Stimulated activated naive CD8-positive, alpha-beta T cell treated with anti-CD3 and anti-CD28 coated beads, Interleukin-15, Interleukin-2, amounts not matched to agents 100 U/mL and 50 U/mL, for 24 hours (primary cell): ENCODE measurements at regions not wholly inside any gene's neighbourhood (a gene's known extent, or its start where the extent isn't known, plus 50 kb on each side); places are given as distances from the start of the nearest gene placed in this dataset.
"Not testable (repeated sequence)": the region's sequence is repeated elsewhere in the genome, so short reads cannot be mapped to it uniquely, and the experiment has no call there.

ENCODE experiments used
- ATAC-seq: fragments of 150-1000 bp; cut with Tn5 transposase; one replicate; pipeline ENCODE4 v1.10.0; 2021
- DNase-seq: peaks from one replicate; pipeline ENCODE4 v3.0.0; 2021

- ATAC-seq (no peak), DNase-seq (no peak)
Observed at GRCh38 chr7:113030489-113030888, 56.1 kb downstream of the GPR85 start.

DNA sequence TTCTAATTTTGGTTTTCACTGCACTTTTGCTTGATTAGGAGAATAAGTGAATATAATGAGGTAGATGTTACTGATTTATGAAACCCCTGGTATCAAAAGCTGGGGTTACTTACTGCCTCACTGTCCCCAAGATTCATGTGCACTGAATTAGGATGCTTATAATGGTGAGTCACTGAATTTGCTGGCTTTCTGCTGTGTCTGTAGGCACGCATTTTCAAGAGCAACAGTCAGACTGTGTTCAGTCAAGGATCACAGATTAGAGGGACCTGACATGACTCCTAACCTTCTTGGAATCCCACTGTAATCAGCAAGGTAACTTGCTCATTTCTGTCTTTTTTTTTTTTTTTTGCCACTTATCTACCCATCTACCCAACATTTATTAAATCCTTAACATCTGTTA, 59.7 kb downstream of the GPR85 start:
- ATAC-seq (no peak), DNase-seq (no peak)

DNA sequence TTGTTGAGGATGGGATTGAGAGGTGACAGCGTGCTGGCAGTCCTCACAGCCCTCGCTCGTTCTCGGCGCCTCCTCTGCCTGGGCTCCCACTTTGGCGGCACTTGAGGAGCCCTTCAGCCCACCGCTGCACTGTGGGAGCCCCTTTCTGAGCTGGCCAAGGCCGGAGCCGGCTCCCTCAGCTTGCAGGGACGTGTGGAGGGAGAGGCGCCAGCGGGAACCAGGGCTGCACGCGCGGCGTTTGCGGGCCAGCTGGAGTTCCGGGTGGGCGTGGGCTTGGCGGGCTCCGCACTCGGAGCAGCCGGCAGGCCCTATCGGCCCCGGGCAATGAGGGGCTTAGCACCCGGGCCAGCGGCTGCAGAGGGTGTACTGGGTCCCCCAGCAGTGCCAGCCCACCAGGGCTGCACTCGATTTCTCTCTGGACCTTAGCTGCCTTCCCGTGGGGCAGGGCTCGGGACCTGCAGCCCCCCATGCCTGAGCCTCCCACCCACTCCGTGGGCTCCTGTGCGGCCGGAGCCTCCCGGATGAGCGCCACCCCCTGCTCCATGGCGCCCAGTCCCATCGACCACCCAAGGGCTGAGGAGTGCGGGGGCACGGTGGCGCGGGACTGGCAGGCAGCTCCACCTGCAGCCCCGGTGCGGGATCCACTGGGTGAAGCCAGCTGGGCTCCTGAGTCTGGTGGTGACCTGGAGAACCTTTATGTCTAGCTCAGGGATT, 69.3 kb downstream of the GPR85 start:
- DNase-seq, ATAC-seq: not testable (repeated sequence)

GRCh38 chr7:113015034-113015645, 71.5 kb downstream of the GPR85 start:
- no peak for DNase-seq
- ATAC-seq = no peak

- ATAC-seq (no peak), DNase-seq (no peak)
Observed at GRCh38 chr7:113013761-113014449, 72.7 kb downstream of the GPR85 start.

DNA sequence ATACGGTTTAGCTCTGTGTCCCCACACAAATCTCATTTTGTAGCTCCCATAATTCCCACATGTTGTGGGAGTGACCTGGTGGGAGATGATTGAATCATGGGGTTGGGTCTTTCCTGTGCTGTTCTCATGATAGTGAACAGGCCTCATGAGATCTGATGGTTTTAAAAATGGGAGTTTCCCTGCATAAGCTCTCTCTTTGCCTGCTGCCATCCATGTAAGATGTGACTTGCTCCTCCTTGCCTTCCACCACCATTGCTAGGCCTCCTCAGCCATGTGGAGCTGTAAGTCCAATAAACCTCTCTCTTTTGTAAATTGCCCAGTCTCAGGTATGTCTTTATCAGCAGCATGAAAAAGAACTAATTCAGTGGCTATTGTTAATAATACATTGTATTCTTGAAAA, 73.8 kb downstream of the GPR85 start:
- ATAC-seq, DNase-seq: not testable (repeated sequence)

- ATAC-seq = no peak
- DNase-seq = no peak
Observed at GRCh38 chr7:113010377-113010776, 76.2 kb downstream of the GPR85 start.

- ATAC-seq (no peak), DNase-seq (no peak)
Observed at GRCh38 chr7:113008755-113009154, 77.9 kb downstream of the GPR85 start.

GRCh38 chr7:113004726-113005454, 81.7 kb downstream of the GPR85 start:
- no peak for DNase-seq
- ATAC-seq = no peak

GRCh38 chr7:113000316-113001020, 86.2 kb downstream of the GPR85 start:
- ATAC-seq = no peak
- no peak for DNase-seq

DNA sequence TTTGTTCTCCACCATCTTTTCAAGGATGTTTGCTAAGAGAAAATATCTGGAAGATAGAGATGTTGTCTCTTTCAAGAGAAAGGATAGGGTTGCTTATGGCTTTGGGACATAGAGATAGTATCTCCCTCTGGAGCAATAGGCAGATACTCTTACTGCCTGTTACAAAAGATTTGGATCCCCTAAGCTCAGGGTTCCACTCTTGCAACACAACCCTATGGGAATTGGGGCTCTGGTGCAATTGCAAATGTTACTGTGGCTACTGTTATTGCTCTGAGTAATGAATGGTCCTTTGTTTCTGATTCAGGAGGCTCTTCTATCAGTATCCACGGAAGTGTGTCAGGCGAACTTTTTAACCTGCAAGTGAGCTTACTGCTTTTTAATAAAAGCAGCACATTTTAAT, 88.8 kb downstream of the GPR85 start:
- DNase-seq = no peak
- no peak for ATAC-seq

- no peak for DNase-seq
- no peak for ATAC-seq
Observed at GRCh38 chr7:112996331-112996871, 90.2 kb downstream of the GPR85 start.

DNA sequence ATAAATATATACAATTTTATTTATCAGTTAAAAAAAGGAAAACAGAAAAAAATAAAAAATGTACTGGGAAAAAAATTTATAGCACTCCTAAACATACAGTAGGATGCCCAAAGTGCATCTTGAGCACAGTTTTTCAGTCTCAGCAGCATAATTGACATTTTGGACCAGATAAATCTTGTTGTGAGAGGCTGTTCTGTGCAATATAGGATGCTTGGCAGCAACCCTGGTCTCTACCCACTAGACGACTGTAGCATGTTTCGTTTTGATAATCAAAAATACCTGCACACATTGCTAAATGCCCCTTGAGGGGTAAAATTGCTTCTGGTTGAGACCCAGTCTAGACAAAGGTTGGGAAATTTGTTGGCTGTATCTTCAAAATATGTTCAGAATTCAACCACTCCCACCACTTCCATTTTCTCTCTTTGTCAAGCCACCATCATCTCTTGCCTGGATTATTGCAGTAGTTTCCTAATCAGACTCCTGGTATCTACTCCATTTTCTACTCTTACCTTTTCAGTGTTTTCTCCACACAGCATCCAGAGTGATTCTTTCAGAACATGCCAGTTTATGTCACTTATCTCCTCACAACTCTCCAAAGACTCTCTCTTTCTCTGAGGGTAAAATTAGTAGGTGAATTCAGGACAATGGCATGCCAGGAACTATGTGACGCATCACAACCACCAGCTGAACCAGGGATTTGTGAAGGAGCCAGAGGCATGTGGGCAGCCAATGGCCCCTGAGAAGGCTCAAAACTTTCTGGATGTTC, 91.4 kb downstream of the GPR85 start:
- ATAC-seq (no peak), DNase-seq (no peak)

DNA sequence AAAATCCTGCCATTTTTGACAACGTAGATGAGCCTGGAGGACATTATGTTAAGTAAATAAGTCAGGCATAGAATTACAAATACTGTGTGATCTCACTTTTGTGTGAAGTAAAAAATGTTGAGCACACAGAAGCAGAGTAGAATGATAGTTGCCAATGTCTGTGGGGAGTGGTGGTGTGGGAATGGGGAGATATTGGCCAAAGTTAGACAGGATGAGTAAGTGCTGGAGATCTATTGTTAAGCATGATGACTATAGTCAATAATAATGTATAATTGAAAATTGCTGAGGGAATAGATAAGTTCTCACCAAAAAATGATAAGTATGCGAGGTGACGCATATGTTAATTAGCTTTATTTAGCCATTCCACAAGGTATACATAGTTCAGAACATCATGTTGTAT, 92.0 kb downstream of the GPR85 start:
- ATAC-seq = no peak
- DNase-seq = no peak

GRCh38 chr7:112990624-112991023, 96.0 kb downstream of the GPR85 start:
- DNase-seq = no peak
- ATAC-seq = no peak

GRCh38 chr7:112989531-112989930, 97.1 kb downstream of the GPR85 start:
- DNase-seq (no peak), ATAC-seq (no peak)

GRCh38 chr7:112987171-112987570, 99.5 kb downstream of the GPR85 start:
- ATAC-seq (no peak), DNase-seq (no peak)

DNA sequence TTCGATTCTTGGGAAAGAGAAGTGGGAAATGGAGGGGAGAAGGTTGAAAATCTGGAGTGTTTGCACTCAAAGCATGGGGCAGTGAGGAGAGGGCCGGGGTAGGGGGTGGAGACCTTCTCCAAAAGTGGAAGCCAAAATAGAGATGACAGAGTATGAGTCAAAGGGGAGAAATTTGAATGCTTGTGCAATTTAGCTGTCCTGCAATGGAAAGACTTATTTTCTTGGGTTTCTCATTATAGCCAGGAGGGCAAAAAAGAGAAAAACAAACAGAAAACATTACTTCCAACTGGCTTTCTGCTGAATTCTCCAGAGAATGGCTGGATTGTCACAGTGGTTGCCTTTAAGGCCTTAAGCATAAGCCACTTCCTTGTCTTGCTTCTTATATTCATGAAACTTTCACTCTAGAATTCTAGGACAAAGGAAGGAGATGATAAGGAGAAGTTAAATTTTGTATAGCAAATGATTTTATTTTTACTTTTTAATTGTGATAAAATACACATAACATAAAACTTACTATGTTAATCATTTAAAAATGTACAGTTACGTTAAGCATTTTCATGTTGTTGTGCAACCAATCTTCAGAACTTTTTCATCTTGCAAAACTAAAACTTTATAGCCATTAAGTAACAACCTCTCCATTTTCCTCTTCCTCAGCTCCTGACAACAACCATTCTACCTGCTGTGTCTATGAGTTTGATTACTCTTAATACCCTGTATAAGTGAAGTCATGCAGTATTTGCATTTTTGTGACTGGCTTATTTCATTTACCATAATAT, 100.2 kb downstream of the GPR85 start:
- ATAC-seq = no peak
- DNase-seq = no peak

GRCh38 chr7:112985377-112985987, 101.1 kb downstream of the GPR85 start:
- ATAC-seq (no peak), DNase-seq (no peak)
